K562 (cell line): ENCODE measurements at regions not wholly inside any gene's neighbourhood (a gene's known extent, or its start where the extent isn't known, plus 50 kb on each side); places are given as distances from the start of the nearest gene placed in this dataset.
A peak's percentile ranks its signal among the peaks of the same experiment; 100 is the strongest.

ENCODE experiments used
- BRD9 ChIP-seq: fragments of 450-650 bp; IDR thresholded peaks from 2 replicates; pipeline ENCODE4 v1.6.1; 2018; ENCODE audit warnings: low read depth; ENCODE audit not compliant: partially characterized antibody
- CBX8 ChIP-seq: fragments of 200-600 bp; sonication (generic); IDR thresholded peaks from 2 replicates; pipeline ENCODE4 v1.6.1; 2012; ENCODE audit warnings: borderline replicate concordance, mixed run types, low read depth, mild to moderate bottlenecking, moderate library complexity, mixed read lengths, low read length, control low read depth, inconsistent platforms; ENCODE audit not compliant: poor library complexity, severe bottlenecking; ENCODE audit errors: extremely low read depth
- DDX20 ChIP-seq: fragments of 450-650 bp; IDR thresholded peaks from 2 replicates; pipeline ENCODE4 v1.6.1; 2016; ENCODE audit warnings: missing genetic modification characterization, low read depth, mild to moderate bottlenecking, missing compliant biosample characterization, moderate library complexity
- DPF2 ChIP-seq: fragments of 450-650 bp; IDR thresholded peaks from 2 replicates; pipeline ENCODE4 v1.6.1; 2016
- MCM5 ChIP-seq: fragments of 450-650 bp; IDR thresholded peaks from 2 replicates; pipeline ENCODE4 v1.6.1; 2016; ENCODE audit warnings: low read depth
- MTA3 ChIP-seq: fragments of 450-650 bp; formaldehyde crosslinking; IDR thresholded peaks from 2 replicates; pipeline ENCODE4 v1.6.1; 2017; ENCODE audit warnings: mild to moderate bottlenecking, borderline replicate concordance
- NEUROD1 ChIP-seq: fragments of 150-350 bp; IDR thresholded peaks from 2 replicates; pipeline ENCODE4 v1.6.1; 2014; ENCODE audit warnings: borderline replicate concordance, low read length, low read depth; ENCODE audit not compliant: partially characterized antibody
- PRMT5 ChIP-seq: sonication (generic); formaldehyde crosslinking; IDR thresholded peaks from 2 replicates; pipeline ENCODE4 v1.5.0; 2020; ENCODE audit warnings: missing genetic modification reagents
- SLC30A9 ChIP-seq: fragments of 250-450 bp; sonication (Bioruptor Pico); IDR thresholded peaks from 2 replicates; pipeline ENCODE4 v1.8.0; 2022; ENCODE audit warnings: mild to moderate bottlenecking, moderate library complexity
- SMARCB1 ChIP-seq: IDR thresholded peaks from 2 replicates; pipeline ENCODE4 v1.6.1; 2011; ENCODE audit warnings: improper control_type of control experiment, low read depth; ENCODE audit not compliant: insufficient read length
- TAF9B ChIP-seq: fragments of 450-650 bp; IDR thresholded peaks from 2 replicates; pipeline ENCODE4 v1.6.1; 2018; ENCODE audit warnings: mild to moderate bottlenecking; ENCODE audit not compliant: partially characterized antibody
- ZNF121 ChIP-seq: sonication (generic); formaldehyde crosslinking; conservative IDR thresholded peaks from 2 replicates; pipeline ENCODE4 v1.8.0; 2022; ENCODE audit warnings: missing genetic modification reagents
- ZNF24 ChIP-seq: fragments of 450-650 bp; IDR thresholded peaks from 2 replicates; pipeline ENCODE4 v1.6.1; 2016
- ZNF644 ChIP-seq: fragments of 200-800 bp; sonication (Bioruptor generic); IDR thresholded peaks from 2 replicates; pipeline ENCODE4 v1.6.1; 2016; ENCODE audit warnings: low read depth, missing genetic modification characterization, missing compliant biosample characterization
- ZNF785 ChIP-seq: fragments of 250-450 bp; sonication (Bioruptor Pico); IDR thresholded peaks from 2 replicates; pipeline ENCODE4 v1.4.0; 2020; ENCODE audit warnings: mild to moderate bottlenecking
- ZZZ3 ChIP-seq: fragments of 450-650 bp; IDR thresholded peaks from 2 replicates; pipeline ENCODE4 v1.6.1; 2016; ENCODE audit warnings: antibody characterized with exemption, mild to moderate bottlenecking, moderate library complexity
- TF ChIP-seq, protein P1 (sequence below): sonication (generic); formaldehyde crosslinking; IDR thresholded peaks from 2 replicates; pipeline ENCODE4 v1.4.0; 2020; ENCODE audit warnings: mild to moderate bottlenecking, missing genetic modification reagents
- TF ChIP-seq, protein P2 (sequence below): fragments of 450-650 bp; IDR thresholded peaks from 2 replicates; pipeline ENCODE4 v1.6.1; 2018; ENCODE audit not compliant: partially characterized antibody
- TF ChIP-seq, protein P3 (sequence below): fragments of 450-650 bp; IDR thresholded peaks from 2 replicates; pipeline ENCODE4 v1.6.1; 2016; ENCODE audit warnings: missing biosample characterization, missing genetic modification characterization
- TF ChIP-seq, protein P4 (sequence below): sonication (generic); formaldehyde crosslinking; IDR thresholded peaks from 2 replicates; pipeline ENCODE4 v1.8.1; 2023; ENCODE audit warnings: mild to moderate bottlenecking, missing genetic modification reagents, moderate library complexity
- TF ChIP-seq, protein P5 (sequence below): fragments of 250-450 bp; sonication (Bioruptor Pico); IDR thresholded peaks from 2 replicates; pipeline ENCODE4 v1.8.0; 2022; ENCODE audit warnings: moderate library complexity, mild to moderate bottlenecking, inconsistent platforms

DNA sequence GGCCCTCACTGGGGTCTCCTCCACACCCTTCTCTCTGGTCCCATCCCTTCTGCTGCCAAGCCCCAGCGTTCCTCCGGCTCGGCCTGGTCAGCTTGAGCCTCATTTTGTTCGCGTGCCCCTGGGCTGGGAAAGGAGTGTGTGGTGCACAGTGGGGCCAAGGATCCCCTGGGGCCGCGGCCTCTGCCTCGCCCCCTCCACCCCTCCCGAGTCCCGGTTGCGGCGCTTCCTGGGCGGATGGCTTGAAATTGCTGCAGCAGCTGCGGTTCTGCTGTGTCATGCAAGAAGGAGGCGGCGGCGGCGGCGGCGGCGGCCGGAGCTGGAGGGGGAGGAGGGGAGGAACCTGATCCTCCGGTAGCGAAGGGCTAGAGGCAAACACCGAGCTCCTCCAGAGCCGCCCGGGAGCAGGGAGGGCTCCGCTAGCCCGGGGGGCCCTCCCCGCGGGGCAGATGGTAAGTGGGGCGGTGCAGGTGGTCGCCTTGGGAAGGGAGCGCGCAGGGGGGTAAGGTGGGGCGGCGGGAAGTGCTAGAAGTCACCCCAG is 217.8 kb upstream of the MKLN1 start (continued):
- no peak for TF ChIP-seq DDX20
- TF ChIP-seq, protein P1, sequence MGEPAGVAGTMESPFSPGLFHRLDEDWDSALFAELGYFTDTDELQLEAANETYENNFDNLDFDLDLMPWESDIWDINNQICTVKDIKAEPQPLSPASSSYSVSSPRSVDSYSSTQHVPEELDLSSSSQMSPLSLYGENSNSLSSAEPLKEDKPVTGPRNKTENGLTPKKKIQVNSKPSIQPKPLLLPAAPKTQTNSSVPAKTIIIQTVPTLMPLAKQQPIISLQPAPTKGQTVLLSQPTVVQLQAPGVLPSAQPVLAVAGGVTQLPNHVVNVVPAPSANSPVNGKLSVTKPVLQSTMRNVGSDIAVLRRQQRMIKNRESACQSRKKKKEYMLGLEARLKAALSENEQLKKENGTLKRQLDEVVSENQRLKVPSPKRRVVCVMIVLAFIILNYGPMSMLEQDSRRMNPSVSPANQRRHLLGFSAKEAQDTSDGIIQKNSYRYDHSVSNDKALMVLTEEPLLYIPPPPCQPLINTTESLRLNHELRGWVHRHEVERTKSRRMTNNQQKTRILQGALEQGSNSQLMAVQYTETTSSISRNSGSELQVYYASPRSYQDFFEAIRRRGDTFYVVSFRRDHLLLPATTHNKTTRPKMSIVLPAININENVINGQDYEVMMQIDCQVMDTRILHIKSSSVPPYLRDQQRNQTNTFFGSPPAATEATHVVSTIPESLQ (CRISPR knock-in tag) = peak; percentile 62; the same call in 1 of the 2 replicates
- TF ChIP-seq ZNF24 = 0 out of 2 replicates have a peak, but pooled peaks have one; percentile 9
- TF ChIP-seq TAF9B = peak; percentile 79
- no peak; the same call in none of the 2 replicates for TF ChIP-seq PRMT5 (CRISPR knock-in tag)
- TF ChIP-seq, protein P2, sequence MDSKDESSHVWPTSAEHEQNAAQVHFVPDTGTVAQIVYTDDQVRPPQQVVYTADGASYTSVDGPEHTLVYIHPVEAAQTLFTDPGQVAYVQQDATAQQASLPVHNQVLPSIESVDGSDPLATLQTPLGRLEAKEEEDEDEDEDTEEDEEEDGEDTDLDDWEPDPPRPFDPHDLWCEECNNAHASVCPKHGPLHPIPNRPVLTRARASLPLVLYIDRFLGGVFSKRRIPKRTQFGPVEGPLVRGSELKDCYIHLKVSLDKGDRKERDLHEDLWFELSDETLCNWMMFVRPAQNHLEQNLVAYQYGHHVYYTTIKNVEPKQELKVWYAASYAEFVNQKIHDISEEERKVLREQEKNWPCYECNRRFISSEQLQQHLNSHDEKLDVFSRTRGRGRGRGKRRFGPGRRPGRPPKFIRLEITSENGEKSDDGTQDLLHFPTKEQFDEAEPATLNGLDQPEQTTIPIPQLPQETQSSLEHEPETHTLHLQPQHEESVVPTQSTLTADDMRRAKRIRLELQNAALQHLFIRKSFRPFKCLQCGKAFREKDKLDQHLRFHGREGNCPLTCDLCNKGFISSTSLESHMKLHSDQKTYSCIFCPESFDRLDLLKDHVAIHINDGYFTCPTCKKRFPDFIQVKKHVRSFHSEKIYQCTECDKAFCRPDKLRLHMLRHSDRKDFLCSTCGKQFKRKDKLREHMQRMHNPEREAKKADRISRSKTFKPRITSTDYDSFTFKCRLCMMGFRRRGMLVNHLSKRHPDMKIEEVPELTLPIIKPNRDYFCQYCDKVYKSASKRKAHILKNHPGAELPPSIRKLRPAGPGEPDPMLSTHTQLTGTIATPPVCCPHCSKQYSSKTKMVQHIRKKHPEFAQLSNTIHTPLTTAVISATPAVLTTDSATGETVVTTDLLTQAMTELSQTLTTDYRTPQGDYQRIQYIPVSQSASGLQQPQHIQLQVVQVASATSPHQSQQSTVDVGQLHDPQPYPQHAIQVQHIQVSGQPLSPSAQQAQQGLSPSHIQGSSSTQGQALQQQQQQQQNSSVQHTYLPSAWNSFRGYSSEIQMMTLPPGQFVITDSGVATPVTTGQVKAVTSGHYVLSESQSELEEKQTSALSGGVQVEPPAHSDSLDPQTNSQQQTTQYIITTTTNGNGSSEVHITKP = no peak
- TF ChIP-seq MCM5 = no peak
- peak; percentile 63 for TF ChIP-seq NEUROD1
- TF ChIP-seq CBX8 = no peak
- TF ChIP-seq, protein P3, sequence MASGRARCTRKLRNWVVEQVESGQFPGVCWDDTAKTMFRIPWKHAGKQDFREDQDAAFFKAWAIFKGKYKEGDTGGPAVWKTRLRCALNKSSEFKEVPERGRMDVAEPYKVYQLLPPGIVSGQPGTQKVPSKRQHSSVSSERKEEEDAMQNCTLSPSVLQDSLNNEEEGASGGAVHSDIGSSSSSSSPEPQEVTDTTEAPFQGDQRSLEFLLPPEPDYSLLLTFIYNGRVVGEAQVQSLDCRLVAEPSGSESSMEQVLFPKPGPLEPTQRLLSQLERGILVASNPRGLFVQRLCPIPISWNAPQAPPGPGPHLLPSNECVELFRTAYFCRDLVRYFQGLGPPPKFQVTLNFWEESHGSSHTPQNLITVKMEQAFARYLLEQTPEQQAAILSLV = no peak
- TF ChIP-seq, protein P4, sequence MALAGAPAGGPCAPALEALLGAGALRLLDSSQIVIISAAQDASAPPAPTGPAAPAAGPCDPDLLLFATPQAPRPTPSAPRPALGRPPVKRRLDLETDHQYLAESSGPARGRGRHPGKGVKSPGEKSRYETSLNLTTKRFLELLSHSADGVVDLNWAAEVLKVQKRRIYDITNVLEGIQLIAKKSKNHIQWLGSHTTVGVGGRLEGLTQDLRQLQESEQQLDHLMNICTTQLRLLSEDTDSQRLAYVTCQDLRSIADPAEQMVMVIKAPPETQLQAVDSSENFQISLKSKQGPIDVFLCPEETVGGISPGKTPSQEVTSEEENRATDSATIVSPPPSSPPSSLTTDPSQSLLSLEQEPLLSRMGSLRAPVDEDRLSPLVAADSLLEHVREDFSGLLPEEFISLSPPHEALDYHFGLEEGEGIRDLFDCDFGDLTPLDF (CRISPR knock-in tag) = no peak
- TF ChIP-seq ZZZ3 = no peak
- no peak for TF ChIP-seq ZNF121 (CRISPR knock-in tag)
- TF ChIP-seq, protein P5, sequence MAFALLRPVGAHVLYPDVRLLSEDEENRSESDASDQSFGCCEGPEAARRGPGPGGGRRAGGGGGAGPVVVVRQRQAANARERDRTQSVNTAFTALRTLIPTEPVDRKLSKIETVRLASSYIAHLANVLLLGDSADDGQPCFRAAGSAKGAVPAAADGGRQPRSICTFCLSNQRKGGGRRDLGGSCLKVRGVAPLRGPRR = no peak
- no peak for TF ChIP-seq ZNF785 (CRISPR knock-in tag)
- peak; percentile 88; the same call in 1 of the 2 replicates for TF ChIP-seq DPF2
- 0 out of 2 replicates have a peak, but pooled peaks have one; percentile 60 for TF ChIP-seq ZNF644
- TF ChIP-seq MTA3 = peak; percentile 92
- peak; percentile 90 for TF ChIP-seq BRD9
- no peak for TF ChIP-seq SLC30A9 (CRISPR knock-in tag)
- TF ChIP-seq SMARCB1 = no peak
